Common myeloid progenitor, CD34-positive (primary cell): ENCODE measurements at regions not wholly inside any gene's neighbourhood (a gene's known extent, or its start where the extent isn't known, plus 50 kb on each side); places are given as distances from the start of the nearest gene placed in this dataset.

Source experiments
- CTCF ChIA-PET: fragments of 350-600 bp; sonication (Branson Sonifier 250); formaldehyde crosslinking; loops from one replicate; lab custom pipeline; 2021; ENCODE audit warnings: antibody characterized with exemption; lab: Charles Lee
- POLR2A ChIA-PET: fragments of 350-600 bp; sonication (Branson Sonifier 250); formaldehyde crosslinking; loops from one replicate; lab custom pipeline; 2021; ENCODE audit warnings: antibody characterized with exemption; lab: Charles Lee
- DNase-seq, 3 donors: peaks; one replicate each; pipeline versions ENCODE4 v3.0.0 to v3.0.0-alpha.2; 2013
- H3K27ac ChIP-seq, 2 experiments: 1 replicate in 1 of 2; 2 replicates in 1 of 2; pipeline ENCODE4 v1.7.0; 2013; ENCODE audit warnings: inconsistent platforms in 2 of 2, low read length in 2 of 2, mild to moderate bottlenecking in 2 of 2, low read depth in 1 of 2, moderate library complexity in 1 of 2; ENCODE audit not compliant: severe bottlenecking in 2 of 2, insufficient read depth in 1 of 2, poor library complexity in 1 of 2
- H3K27me3 ChIP-seq, 5 experiments: replicated peaks in 2 of 5; 1 replicate in 3 of 5; 2 replicates in 2 of 5; pipeline versions ENCODE4 v1.6.1 to v1.7.0; 2013; ENCODE audit warnings: low read length in 4 of 5, mild to moderate bottlenecking in 2 of 5, moderate library complexity in 2 of 5, inconsistent platforms in 1 of 5; ENCODE audit not compliant: insufficient read depth in 5 of 5, control insufficient read depth in 4 of 5
- H3K36me3 ChIP-seq, 4 experiments: 1 replicate in 2 of 4; 2 replicates in 2 of 4; pipeline versions ENCODE4 v1.6.1 to v1.7.0; 2013; ENCODE audit warnings: low read length in 3 of 4, control low read depth in 1 of 4, mild to moderate bottlenecking in 1 of 4; ENCODE audit not compliant: control insufficient read depth in 4 of 4, insufficient read depth in 4 of 4
- H3K4me1 ChIP-seq, 4 experiments: 1 replicate in 3 of 4; 2 replicates in 1 of 4; pipeline versions ENCODE4 v1.6.1 to v1.7.1; 2013; ENCODE audit warnings: low read length in 3 of 4, mild to moderate bottlenecking in 3 of 4, control low read depth in 1 of 4, inconsistent platforms in 1 of 4, moderate library complexity in 1 of 4; ENCODE audit not compliant: control insufficient read depth in 4 of 4, insufficient read depth in 4 of 4; ENCODE audit errors: control extremely low read depth in 1 of 4
- H3K4me3 ChIP-seq, 7 experiments: 1 replicate in 4 of 7; 2 replicates in 3 of 7; pipeline versions ENCODE4 v1.5.1 to v1.7.0; 2013; ENCODE audit warnings: mild to moderate bottlenecking in 7 of 7, low read length in 6 of 7, moderate library complexity in 6 of 7, inconsistent platforms in 2 of 7, low read depth in 2 of 7, control low read depth in 1 of 7; ENCODE audit not compliant: insufficient read depth in 4 of 7, control insufficient read depth in 1 of 7; ENCODE audit errors: extremely low read depth in 1 of 7
- H3K9me3 ChIP-seq, 5 experiments: 1 replicate in 4 of 5; 2 replicates in 1 of 5; pipeline versions ENCODE4 v1.6.1 to v1.7.1; 2013; ENCODE audit warnings: low read length in 4 of 5, mild to moderate bottlenecking in 2 of 5, inconsistent platforms in 1 of 5, low read depth in 1 of 5, moderate library complexity in 1 of 5; ENCODE audit not compliant: control insufficient read depth in 4 of 5, insufficient read depth in 2 of 5; ENCODE audit errors: control extremely low read depth in 1 of 5
- WGBS: methylation state at CpG from one replicate; pipeline ENCODE4 v1.1.5; 2013; ENCODE audit not compliant: insufficient coverage; 5-methylcytosine and 5-hydroxymethylcytosine counted together

GRCh38 chr7:15747301-15747700 is 60.8 kb upstream of the MEOX2 start:
- 92% methylated on average over 2 of the region's 2 CpGs for WGBS
- no peak for DNase-seq
- H3K27me3 ChIP-seq, result no peaks in the 10 kb centered on the region
- CTCF ChIA-PET, result interaction anchor here (1.4 kb wide), 1 partner anchor 10 kb away, joined by 3 read pairs; no protein-coding TSS in a partner anchor
- no peaks in the 10 kb centered on the region for H3K4me1 ChIP-seq
- POLR2A ChIA-PET, result no interaction called here
- no peak overlapping the region for H3K27ac ChIP-seq
- no peaks in the 10 kb centered on the region for H3K9me3 ChIP-seq
- H3K4me3 ChIP-seq, result no peak overlapping the region
- H3K36me3 ChIP-seq, result no peaks in the 10 kb centered on the region

DNA sequence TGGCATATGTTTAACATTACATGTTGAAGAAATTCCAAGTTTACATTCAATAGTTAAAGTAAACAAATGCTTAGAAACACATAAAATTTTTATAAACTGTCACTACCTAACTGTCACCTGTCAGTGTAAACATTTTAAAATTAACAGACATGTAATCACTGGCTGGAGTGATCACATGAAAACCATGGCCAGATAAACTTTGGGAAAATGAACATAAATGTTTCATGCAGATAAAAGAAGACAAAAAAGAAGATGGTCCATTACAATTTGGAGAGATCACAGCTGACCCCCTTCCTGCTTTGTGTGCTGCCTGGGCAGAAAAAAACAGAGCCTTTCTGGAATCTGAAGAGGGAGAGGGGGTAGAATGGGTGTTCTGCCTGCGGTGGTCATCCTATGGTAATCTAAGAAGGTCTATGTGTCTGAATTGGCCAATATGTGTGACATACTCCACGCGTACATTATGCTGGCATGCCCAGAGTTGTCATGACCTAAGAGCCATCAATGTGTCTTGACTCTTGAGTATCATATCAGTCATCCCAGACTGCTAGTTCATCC is 57.5 kb upstream of the MEOX2 start:
- H3K36me3 ChIP-seq, result no peaks in the 10 kb centered on the region
- no peak overlapping the region for H3K4me3 ChIP-seq
- no peaks in the 10 kb centered on the region for H3K4me1 ChIP-seq
- no peak overlapping the region for H3K27ac ChIP-seq
- ChIA-PET POLR2A (no interaction called here), CTCF (no interaction called here)
- no peaks in the 10 kb centered on the region for H3K9me3 ChIP-seq
- DNase-seq, result no peak
- no peaks in the 10 kb centered on the region for H3K27me3 ChIP-seq
- 79% methylated on average over 2 of the region's 3 CpGs for WGBS

DNA sequence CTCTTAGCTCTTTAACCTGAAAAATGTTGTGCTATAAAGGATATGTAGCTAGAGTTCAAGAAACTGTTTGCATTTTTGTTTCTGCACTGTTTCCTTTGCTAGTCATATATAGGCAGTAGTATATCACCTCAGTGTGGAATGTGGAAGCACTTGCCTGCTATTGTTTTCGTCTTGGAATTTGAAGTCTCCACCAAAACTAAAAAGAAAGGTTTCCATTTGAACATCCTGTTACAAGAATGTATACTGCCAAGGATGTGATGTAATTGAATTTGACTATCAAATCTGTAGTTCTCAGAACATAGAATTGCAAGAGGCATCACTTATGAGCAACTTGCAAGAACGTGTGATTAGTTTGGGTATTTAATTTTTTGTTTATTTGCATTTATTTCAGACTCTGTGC is 51.1 kb upstream of the MEOX2 start:
- H3K9me3 ChIP-seq, result no peaks in the 10 kb centered on the region
- ChIA-PET POLR2A (no interaction called here), CTCF (interaction anchor here (1.0 kb wide), 1 partner anchor 9 kb away, joined by 3 read pairs; no protein-coding TSS in a partner anchor)
- no peaks in the 10 kb centered on the region for H3K36me3 ChIP-seq
- WGBS, result 80% methylated on average over 1 of the region's 2 CpGs
- no peak overlapping the region for H3K4me3 ChIP-seq
- no peak overlapping the region for H3K27ac ChIP-seq
- H3K4me1 ChIP-seq, result no peaks in the 10 kb centered on the region
- DNase-seq, result no peak
- H3K27me3 ChIP-seq, result no peaks in the 10 kb centered on the region
